ENCODE measurements at regions not wholly inside any gene's neighbourhood (a gene's known extent, or its start where the extent isn't known, plus 50 kb on each side); places are given as distances from the start of the nearest gene placed in this dataset.

DNA sequence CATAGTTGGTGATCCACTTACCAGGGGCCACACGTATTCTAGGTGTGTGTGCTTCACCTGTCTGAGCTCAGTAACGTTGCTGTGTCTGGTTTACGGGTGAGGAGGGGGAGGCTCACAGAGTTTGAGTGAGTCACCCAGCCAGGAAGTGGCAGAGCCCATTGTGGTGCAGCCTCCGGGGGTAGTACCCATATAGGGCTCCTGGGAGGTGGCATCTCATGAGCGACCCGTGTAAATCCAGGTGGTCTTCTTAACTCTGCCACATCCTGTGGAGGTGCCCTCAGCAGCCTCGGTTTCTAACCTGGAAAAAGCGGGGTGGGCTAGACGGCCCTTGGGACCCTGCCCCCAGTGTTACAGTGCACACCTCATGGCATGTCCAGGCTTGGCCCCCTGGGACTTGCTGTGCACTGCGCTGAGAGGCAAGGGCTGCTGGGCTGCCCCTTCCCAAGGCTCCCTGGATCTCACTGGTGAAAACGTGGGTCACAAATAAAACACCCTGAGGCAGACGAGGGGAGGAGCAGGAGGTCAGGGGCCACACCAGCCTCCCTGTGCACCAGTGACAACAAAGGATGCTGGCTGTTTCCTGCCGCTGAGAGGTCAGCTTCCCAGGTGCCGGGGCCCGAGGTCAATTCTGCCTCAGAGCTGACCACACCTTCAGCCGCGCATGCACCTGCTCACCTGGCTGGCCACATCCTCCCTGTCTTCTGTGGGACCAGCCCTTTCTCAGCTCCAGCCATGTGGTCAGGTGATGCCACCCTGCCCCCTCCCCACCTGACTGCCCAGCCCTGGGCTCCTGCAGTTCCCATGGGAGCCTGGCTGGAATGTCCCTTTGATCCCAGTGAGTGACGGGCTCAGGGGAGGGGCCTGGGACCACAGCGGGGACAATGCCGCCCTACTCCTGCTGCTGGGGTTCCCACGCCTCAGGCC, 305.1 kb downstream of the CTTN start:
- Histone ChIP-seq H3K27ac (ENCODE audit: low read depth in 2 of 2, low read length in 2 of 2) (no peak overlapping the region), H3K9me3 (ENCODE audit: control insufficient read depth in 2 of 2, low read length in 2 of 2) (no peaks in the 10 kb centered on the region), H3K36me3 (ENCODE audit: control insufficient read depth in 2 of 2, insufficient read depth in 2 of 2, low read length in 2 of 2) (no peaks in the 10 kb centered on the region), H3K27me3 (ENCODE audit: control insufficient read depth in 2 of 2, insufficient read depth in 2 of 2, low read length in 2 of 2) (no peaks in the 10 kb centered on the region), H3K4me3 (ENCODE audit: low read length in 2 of 2) (no peak overlapping the region), H3K4me1 (ENCODE audit: control insufficient read depth in 2 of 2, insufficient read depth in 2 of 2, low read length in 2 of 2) (no peaks in the 10 kb centered on the region), H3K9ac (ENCODE audit: low read depth in 1 of 2, low read length in 2 of 2) (no peak overlapping the region)

DNA sequence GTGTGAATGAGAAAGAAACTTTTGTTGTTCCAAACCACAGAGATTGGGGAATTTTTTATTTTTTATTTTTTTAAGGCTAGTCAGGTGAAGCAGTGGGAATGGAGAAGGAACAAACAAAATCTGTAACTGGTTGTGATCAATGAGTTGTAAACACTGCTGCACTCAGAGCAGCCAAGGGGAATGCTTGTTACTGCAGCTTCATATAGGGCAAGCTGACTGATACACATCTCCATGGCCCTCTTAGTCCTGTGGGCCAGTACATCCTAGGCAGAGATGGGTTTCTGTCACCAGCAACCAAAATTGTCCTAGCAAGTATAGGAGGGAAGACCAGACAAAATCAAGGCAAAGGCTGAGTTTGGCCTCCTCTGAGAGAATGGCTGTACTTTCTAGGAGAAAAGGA, 306.8 kb downstream of the CTTN start:
- H3K27ac ChIP-seq (ENCODE audit: low read depth in 2 of 2, low read length in 2 of 2): no peak overlapping the region
- H3K4me1 ChIP-seq (ENCODE audit: control insufficient read depth in 2 of 2, insufficient read depth in 2 of 2, low read length in 2 of 2): no peaks in the 10 kb centered on the region
- no peak overlapping the region for H3K4me3 ChIP-seq (ENCODE audit: low read length in 2 of 2)
- H3K36me3 ChIP-seq (ENCODE audit: control insufficient read depth in 2 of 2, insufficient read depth in 2 of 2, low read length in 2 of 2): no peaks in the 10 kb centered on the region
- H3K27me3 ChIP-seq (ENCODE audit: control insufficient read depth in 2 of 2, insufficient read depth in 2 of 2, low read length in 2 of 2): no peaks in the 10 kb centered on the region
- H3K9me3 ChIP-seq (ENCODE audit: control insufficient read depth in 2 of 2, low read length in 2 of 2): no peaks in the 10 kb centered on the region
- no peak overlapping the region for H3K9ac ChIP-seq (ENCODE audit: low read depth in 1 of 2, low read length in 2 of 2)

DNA sequence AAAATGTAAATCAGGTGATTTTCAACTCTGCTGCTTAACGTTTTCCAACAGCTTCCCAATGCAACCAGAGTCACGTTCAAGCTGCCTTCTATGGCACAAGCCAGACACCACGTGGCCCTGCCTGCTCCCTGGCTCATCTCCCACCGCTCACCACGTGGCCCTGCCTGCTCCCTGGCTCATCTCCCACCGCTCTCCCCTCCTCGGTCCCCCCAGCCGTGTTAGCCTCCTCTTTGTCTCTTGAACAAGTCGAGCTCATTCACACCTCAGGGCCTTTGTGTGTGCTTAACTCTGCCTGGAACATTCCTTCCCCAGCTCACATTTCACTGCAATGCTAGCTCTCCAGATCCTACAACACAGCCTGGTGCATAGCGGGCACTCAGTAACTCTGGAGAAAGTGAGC, 307.6 kb downstream of the CTTN start:
- Histone ChIP-seq H3K4me1 (ENCODE audit: control insufficient read depth in 2 of 2, insufficient read depth in 2 of 2, low read length in 2 of 2) (no peaks in the 10 kb centered on the region), H3K27me3 (ENCODE audit: control insufficient read depth in 2 of 2, insufficient read depth in 2 of 2, low read length in 2 of 2) (no peaks in the 10 kb centered on the region), H3K9ac (ENCODE audit: low read depth in 1 of 2, low read length in 2 of 2) (no peak overlapping the region), H3K27ac (ENCODE audit: low read depth in 2 of 2, low read length in 2 of 2) (no peak overlapping the region), H3K36me3 (ENCODE audit: control insufficient read depth in 2 of 2, insufficient read depth in 2 of 2, low read length in 2 of 2) (no peaks in the 10 kb centered on the region), H3K4me3 (ENCODE audit: low read length in 2 of 2) (no peak overlapping the region), H3K9me3 (ENCODE audit: control insufficient read depth in 2 of 2, low read length in 2 of 2) (no peaks in the 10 kb centered on the region)

DNA sequence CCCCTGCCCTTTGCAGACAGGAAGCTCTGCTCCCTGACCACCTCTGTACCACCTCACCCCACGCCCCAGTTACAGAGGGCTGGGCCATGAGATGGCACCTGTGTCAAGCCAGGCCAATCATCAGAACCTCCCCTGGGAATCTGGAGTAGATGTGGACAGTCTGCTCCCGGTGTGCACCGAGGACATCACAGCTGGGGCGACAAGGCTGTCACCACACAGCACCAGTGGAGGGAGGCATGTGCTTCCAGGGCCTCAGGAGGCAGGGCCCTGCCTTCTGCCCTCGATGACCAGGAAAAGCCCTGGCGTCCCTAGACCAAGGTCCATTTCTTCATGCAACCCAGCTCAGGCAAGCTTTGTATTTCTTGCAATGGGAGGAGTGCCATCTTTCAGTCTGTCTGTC, 309.5 kb downstream of the CTTN start:
- no peak overlapping the region for H3K4me3 ChIP-seq (ENCODE audit: low read length in 2 of 2)
- no peaks in the 10 kb centered on the region for H3K27me3 ChIP-seq (ENCODE audit: control insufficient read depth in 2 of 2, insufficient read depth in 2 of 2, low read length in 2 of 2)
- H3K27ac ChIP-seq (ENCODE audit: low read depth in 2 of 2, low read length in 2 of 2): no peak overlapping the region
- no peak overlapping the region for H3K9ac ChIP-seq (ENCODE audit: low read depth in 1 of 2, low read length in 2 of 2)
- no peaks in the 10 kb centered on the region for H3K9me3 ChIP-seq (ENCODE audit: control insufficient read depth in 2 of 2, low read length in 2 of 2)
- H3K36me3 ChIP-seq (ENCODE audit: control insufficient read depth in 2 of 2, insufficient read depth in 2 of 2, low read length in 2 of 2): no peaks in the 10 kb centered on the region
- peaks cover 0 to 3% of the 10 kb centered on the region in 2 donors for H3K4me1 ChIP-seq (ENCODE audit: control insufficient read depth in 2 of 2, insufficient read depth in 2 of 2, low read length in 2 of 2)

DNA sequence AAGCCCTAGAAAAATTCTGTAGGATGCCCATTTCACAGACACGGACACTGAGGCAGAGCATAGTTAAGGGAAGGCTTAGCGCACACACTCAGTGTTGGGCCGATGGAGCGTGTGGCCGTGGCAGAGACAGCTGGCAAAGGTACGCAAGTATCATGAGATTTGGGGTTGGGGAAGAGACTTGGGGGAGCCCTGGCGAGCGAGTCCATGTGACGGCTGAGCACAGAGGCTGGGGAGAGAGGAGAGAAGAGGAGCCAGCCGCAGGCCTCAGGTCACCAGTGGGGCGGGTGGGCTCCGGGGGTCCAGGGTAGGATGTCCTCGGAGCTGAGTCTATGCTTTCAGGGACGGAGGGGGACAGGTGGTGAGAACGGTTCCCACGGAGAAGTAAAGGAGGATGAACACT, 311.3 kb downstream of the CTTN start:
- Histone ChIP-seq H3K36me3 (ENCODE audit: control insufficient read depth in 2 of 2, insufficient read depth in 2 of 2, low read length in 2 of 2) (no peaks in the 10 kb centered on the region), H3K4me1 (ENCODE audit: control insufficient read depth in 2 of 2, insufficient read depth in 2 of 2, low read length in 2 of 2) (peaks cover 0 to 4% of the 10 kb centered on the region in 2 donors), H3K9me3 (ENCODE audit: control insufficient read depth in 2 of 2, low read length in 2 of 2) (no peaks in the 10 kb centered on the region), H3K9ac (ENCODE audit: low read depth in 1 of 2, low read length in 2 of 2) (no peak overlapping the region), H3K27me3 (ENCODE audit: control insufficient read depth in 2 of 2, insufficient read depth in 2 of 2, low read length in 2 of 2) (no peaks in the 10 kb centered on the region), H3K27ac (ENCODE audit: low read depth in 2 of 2, low read length in 2 of 2) (no peak overlapping the region), H3K4me3 (ENCODE audit: low read length in 2 of 2) (no peak overlapping the region)

DNA sequence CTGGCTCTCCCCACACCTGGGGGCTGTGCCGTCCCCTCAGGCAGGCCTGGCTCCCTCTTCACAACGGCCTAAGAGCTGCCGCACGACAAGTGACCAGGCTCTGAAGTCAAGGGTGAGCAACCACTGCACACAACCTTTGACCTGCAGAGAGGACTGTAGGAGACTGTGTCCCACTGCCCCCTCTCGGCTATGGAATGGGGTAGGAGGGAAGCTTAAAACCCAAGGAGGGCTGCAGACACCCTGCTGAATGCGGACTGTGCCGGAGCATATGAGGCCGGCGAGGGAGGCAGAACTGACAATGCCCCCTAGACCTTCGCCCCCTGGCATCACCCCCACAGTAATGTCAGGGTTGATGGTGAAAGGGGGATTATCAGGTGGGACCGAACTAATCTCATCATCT, 311.9 kb downstream of the CTTN start:
- Histone ChIP-seq H3K4me3 (ENCODE audit: low read length in 2 of 2) (no peak overlapping the region), H3K4me1 (ENCODE audit: control insufficient read depth in 2 of 2, insufficient read depth in 2 of 2, low read length in 2 of 2) (peaks cover 0 to 4% of the 10 kb centered on the region in 2 donors), H3K9me3 (ENCODE audit: control insufficient read depth in 2 of 2, low read length in 2 of 2) (no peaks in the 10 kb centered on the region), H3K27ac (ENCODE audit: low read depth in 2 of 2, low read length in 2 of 2) (no peak overlapping the region), H3K36me3 (ENCODE audit: control insufficient read depth in 2 of 2, insufficient read depth in 2 of 2, low read length in 2 of 2) (no peaks in the 10 kb centered on the region), H3K27me3 (ENCODE audit: control insufficient read depth in 2 of 2, insufficient read depth in 2 of 2, low read length in 2 of 2) (no peaks in the 10 kb centered on the region), H3K9ac (ENCODE audit: low read depth in 1 of 2, low read length in 2 of 2) (no peak overlapping the region)

DNA sequence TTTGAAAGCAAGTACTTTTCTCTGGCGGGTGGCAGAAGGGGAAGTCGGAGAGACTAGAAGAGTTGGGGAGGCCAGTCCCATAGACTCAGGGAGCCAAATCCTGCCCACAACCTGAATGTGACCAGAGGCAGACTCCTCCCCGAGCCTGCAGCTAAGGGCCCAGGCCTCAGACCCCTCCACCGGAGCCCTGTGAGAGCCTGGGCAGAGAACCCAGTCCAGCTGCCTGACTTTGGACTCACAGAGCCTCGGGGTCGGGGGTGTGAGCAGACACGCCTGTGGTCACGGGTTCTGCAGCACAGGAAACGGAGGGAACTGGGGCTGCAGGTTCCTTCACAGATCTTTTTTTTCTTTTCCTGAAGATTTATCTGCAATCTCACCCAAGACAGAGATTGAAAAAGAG, 312.3 kb downstream of the CTTN start:
- H3K4me3 ChIP-seq (ENCODE audit: low read length in 2 of 2): no peak overlapping the region
- no peaks in the 10 kb centered on the region for H3K9me3 ChIP-seq (ENCODE audit: control insufficient read depth in 2 of 2, low read length in 2 of 2)
- peaks cover 0 to 4% of the 10 kb centered on the region in 2 donors for H3K4me1 ChIP-seq (ENCODE audit: control insufficient read depth in 2 of 2, insufficient read depth in 2 of 2, low read length in 2 of 2)
- no peaks in the 10 kb centered on the region for H3K27me3 ChIP-seq (ENCODE audit: control insufficient read depth in 2 of 2, insufficient read depth in 2 of 2, low read length in 2 of 2)
- H3K27ac ChIP-seq (ENCODE audit: low read depth in 2 of 2, low read length in 2 of 2): no peak overlapping the region
- no peaks in the 10 kb centered on the region for H3K36me3 ChIP-seq (ENCODE audit: control insufficient read depth in 2 of 2, insufficient read depth in 2 of 2, low read length in 2 of 2)
- no peak overlapping the region for H3K9ac ChIP-seq (ENCODE audit: low read depth in 1 of 2, low read length in 2 of 2)

DNA sequence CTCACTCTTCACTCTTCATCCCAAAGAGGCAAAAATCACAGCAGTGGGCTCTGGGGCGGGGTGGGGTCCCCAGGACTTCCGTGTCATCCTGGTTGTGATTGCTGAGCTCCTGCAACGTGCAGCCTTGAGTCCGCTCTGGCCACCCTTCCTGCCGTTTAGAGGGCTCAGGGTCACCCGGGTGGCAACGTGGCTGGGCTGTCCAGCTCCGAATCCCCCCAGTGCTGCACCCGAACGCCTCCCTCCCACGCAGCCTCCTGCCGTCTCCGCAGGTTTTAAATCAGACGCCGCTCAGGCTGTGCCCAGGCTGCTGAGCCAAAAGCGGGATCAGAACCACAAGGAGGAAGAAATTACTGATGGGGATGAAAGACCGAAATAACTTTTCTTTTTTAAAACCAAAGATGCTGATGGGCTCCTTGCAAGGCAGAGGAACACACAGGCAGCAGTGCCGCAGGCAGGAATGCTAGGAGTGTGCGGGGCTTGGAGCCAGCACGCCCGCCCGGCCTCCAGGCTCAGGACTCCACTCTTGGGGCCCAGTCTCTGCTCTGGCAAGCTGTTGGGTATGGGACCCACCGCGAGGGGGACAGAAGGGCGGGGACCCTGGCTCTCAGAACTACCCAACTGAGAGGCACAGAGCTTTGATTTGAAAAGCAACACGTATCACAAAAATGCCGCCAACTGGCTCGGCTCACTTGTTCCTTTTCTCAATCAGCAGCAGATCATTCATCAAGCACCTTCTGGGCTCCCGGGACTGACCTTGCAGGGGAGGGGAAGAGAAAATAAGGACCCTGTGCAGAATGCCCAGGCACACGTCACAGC, 313.0 kb downstream of the CTTN start:
- H3K27ac ChIP-seq (ENCODE audit: low read depth in 2 of 2, low read length in 2 of 2): no peak overlapping the region
- H3K9ac ChIP-seq (ENCODE audit: low read depth in 1 of 2, low read length in 2 of 2): no peak overlapping the region
- H3K4me1 ChIP-seq (ENCODE audit: control insufficient read depth in 2 of 2, insufficient read depth in 2 of 2, low read length in 2 of 2): peaks cover 0 to 4% of the 10 kb centered on the region in 2 donors
- no peaks in the 10 kb centered on the region for H3K27me3 ChIP-seq (ENCODE audit: control insufficient read depth in 2 of 2, insufficient read depth in 2 of 2, low read length in 2 of 2)
- no peaks in the 10 kb centered on the region for H3K36me3 ChIP-seq (ENCODE audit: control insufficient read depth in 2 of 2, insufficient read depth in 2 of 2, low read length in 2 of 2)
- no peak overlapping the region for H3K4me3 ChIP-seq (ENCODE audit: low read length in 2 of 2)
- no peaks in the 10 kb centered on the region for H3K9me3 ChIP-seq (ENCODE audit: control insufficient read depth in 2 of 2, low read length in 2 of 2)

DNA sequence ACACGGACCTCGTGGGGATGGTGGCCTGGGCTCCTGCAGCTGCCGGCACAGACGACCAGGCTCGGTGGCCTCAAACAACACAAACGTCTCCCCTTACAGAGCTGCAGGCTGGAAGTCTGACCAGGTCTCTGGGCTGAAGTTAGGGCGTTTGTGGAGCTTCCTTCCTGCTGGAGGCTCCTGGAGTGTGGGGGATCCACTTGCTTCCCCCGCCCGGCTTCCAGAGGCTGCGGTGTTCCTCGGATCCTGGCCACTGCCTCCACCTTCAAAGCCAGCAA, 313.5 kb downstream of the CTTN start:
- Histone ChIP-seq H3K9ac (ENCODE audit: low read depth in 1 of 2, low read length in 2 of 2) (no peak overlapping the region), H3K4me3 (ENCODE audit: low read length in 2 of 2) (no peak overlapping the region), H3K27ac (ENCODE audit: low read depth in 2 of 2, low read length in 2 of 2) (no peak overlapping the region), H3K27me3 (ENCODE audit: control insufficient read depth in 2 of 2, insufficient read depth in 2 of 2, low read length in 2 of 2) (no peaks in the 10 kb centered on the region), H3K36me3 (ENCODE audit: control insufficient read depth in 2 of 2, insufficient read depth in 2 of 2, low read length in 2 of 2) (no peaks in the 10 kb centered on the region), H3K9me3 (ENCODE audit: control insufficient read depth in 2 of 2, low read length in 2 of 2) (no peaks in the 10 kb centered on the region), H3K4me1 (ENCODE audit: control insufficient read depth in 2 of 2, insufficient read depth in 2 of 2, low read length in 2 of 2) (peaks cover 0 to 4% of the 10 kb centered on the region in 2 donors)

DNA sequence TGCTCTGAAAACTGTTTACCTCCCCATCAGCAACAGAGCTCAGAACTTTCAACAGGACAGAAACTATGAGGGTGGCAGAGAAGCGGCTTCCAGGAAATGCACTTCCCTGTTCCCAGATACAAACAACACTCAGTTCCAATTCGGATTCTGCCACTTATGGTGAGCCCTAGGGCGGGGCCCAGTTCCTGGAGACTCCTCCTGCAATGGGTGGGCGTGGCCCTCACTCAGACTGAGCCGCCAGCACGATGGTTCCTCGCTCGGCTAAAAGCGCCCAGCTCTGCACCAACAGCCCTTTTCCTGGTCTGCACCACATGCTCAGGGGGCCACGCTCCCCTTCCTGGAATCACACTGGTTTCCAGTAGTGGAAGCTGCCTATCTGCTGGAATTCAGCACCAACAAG, 314.1 kb downstream of the CTTN start:
- H3K27ac ChIP-seq (ENCODE audit: low read depth in 2 of 2, low read length in 2 of 2): no peak overlapping the region

More for the DNA sequence above, 314.1 kb downstream of the CTTN start:
- no peaks in the 10 kb centered on the region for H3K36me3 ChIP-seq (ENCODE audit: control insufficient read depth in 2 of 2, insufficient read depth in 2 of 2, low read length in 2 of 2)
- no peaks in the 10 kb centered on the region for H3K27me3 ChIP-seq (ENCODE audit: control insufficient read depth in 2 of 2, insufficient read depth in 2 of 2, low read length in 2 of 2)
- peaks cover 0 to 4% of the 10 kb centered on the region in 2 donors for H3K4me1 ChIP-seq (ENCODE audit: control insufficient read depth in 2 of 2, insufficient read depth in 2 of 2, low read length in 2 of 2)
- no peak overlapping the region for H3K9ac ChIP-seq (ENCODE audit: low read depth in 1 of 2, low read length in 2 of 2)
- no peaks in the 10 kb centered on the region for H3K9me3 ChIP-seq (ENCODE audit: control insufficient read depth in 2 of 2, low read length in 2 of 2)
- no peak overlapping the region for H3K4me3 ChIP-seq (ENCODE audit: low read length in 2 of 2)
